ENCODE measurements at regions not wholly inside any gene's neighbourhood (a gene's known extent, or its start where the extent isn't known, plus 50 kb on each side); places are given as distances from the start of the nearest gene placed in this dataset.

DNA sequence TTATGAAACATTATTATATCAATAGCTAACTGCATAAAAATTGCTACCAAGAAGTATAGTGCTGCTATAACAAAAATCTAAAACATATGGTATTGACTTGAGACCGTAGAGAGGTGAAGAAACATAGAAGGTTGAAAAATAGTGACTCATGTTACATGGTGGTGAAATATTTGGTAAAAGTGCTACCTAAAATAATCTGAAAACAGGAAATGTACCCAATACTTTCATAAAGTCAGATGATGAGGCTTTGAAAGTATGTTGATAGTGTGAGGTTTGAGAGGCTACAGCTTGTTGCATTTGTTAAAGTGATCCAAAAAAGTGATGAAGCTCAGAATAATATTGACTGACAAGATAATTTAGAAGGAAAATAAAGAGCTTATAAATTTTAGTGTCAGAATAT, 718.7 kb upstream of the SLC8A1 start:
- peak in 1 of 2 donors; percentile 28 for DNase-seq (ENCODE audit: low read depth in 2 of 2)
- TF ChIP-seq, protein P1, sequence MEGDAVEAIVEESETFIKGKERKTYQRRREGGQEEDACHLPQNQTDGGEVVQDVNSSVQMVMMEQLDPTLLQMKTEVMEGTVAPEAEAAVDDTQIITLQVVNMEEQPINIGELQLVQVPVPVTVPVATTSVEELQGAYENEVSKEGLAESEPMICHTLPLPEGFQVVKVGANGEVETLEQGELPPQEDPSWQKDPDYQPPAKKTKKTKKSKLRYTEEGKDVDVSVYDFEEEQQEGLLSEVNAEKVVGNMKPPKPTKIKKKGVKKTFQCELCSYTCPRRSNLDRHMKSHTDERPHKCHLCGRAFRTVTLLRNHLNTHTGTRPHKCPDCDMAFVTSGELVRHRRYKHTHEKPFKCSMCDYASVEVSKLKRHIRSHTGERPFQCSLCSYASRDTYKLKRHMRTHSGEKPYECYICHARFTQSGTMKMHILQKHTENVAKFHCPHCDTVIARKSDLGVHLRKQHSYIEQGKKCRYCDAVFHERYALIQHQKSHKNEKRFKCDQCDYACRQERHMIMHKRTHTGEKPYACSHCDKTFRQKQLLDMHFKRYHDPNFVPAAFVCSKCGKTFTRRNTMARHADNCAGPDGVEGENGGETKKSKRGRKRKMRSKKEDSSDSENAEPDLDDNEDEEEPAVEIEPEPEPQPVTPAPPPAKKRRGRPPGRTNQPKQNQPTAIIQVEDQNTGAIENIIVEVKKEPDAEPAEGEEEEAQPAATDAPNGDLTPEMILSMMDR (IDR thresholded peaks at IDR 0.05; ENCODE audit: low read depth, low read length): no peak
- no peak overlapping the region for H3K4me3 ChIP-seq (replicated peaks in 1 of 2; ENCODE audit: low read depth in 2 of 2, low read length in 2 of 2)

DNA sequence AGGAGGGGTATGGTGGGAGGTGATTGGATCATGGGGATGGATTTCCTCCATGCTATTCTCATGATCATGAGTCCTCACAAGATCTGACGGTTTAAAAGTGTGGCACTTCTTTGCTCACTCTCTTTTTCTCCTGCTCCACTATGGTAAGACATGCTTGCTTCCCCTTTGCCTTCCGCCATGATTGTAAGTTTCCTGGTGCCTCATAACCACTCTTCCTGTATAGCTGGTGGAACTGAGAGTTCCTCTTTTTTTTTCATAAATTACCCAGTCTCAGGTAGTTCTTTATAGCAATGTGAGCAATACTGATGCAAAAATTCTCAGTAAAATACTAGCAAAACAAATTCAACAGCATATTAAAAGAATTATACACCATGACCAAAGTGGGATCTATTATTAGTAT, 728.5 kb upstream of the SLC8A1 start:
- TF ChIP-seq, protein P1 (IDR thresholded peaks at IDR 0.05; ENCODE audit: low read depth, low read length): no peak
- H3K4me3 ChIP-seq (replicated peaks in 1 of 2; ENCODE audit: low read depth in 2 of 2, low read length in 2 of 2): no peak overlapping the region

DNA sequence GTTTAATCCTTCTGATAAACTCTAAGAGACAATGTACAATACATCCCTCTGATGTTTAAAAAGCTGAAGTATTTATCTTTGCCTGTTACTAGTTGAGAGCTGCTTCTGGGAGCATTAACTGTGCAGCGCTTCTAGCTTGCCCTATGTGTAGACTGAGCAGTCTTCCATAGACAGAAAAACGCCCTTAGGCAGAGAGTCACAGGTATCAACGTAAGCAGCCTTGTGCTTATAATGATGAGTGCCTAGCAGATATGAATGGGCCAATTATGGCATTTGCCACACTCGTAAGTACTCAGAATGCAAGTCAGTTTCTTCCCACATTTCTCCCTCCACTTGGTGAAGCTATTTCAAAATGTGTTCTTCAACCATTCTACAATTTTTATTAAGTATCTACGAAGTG, 731.1 kb upstream of the SLC8A1 start:
- DNase-seq (ENCODE audit: low read depth in 2 of 2): no peak
- TF ChIP-seq, protein P1 (IDR thresholded peaks at IDR 0.05; ENCODE audit: low read depth, low read length): no peak
- H3K4me3 ChIP-seq (replicated peaks in 1 of 2; ENCODE audit: low read depth in 2 of 2, low read length in 2 of 2): no peak overlapping the region

More for the DNA sequence above, 728.5 kb upstream of the SLC8A1 start:
- DNase-seq (ENCODE audit: low read depth in 2 of 2): no peak

DNA sequence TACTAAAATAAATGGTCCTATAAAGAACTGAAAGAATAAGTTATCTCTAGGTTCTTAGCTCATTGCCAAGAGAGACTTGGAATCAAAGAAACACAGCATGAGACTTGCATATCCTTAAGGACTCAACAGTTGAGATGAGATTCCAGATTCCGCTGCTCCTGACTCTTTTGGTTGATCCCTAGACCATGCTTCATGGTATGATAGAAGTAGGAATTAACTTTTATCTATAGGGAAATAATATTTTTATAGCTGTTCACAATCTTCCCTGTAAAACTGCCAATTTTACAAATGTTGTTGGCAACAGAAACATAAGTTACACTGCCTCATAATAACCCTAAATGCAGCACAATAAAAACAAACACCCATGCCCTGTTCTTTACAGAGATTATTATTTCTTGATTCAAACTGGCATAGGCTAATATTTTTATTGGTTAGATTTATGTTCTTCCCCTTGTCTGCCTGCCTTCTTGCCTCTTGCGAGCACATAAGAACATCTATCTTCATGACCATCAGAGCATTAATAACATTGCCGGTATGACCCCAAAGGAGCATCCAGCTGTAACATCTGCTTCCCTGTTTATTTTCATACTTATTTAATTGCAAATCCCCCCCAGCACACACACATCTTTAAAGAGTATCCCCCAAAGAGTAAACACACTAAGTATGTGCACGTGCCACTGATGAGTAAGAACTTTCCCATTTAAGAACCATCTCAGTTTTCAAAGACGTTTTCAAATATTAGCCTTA, 735.7 kb upstream of the SLC8A1 start:
- DNase-seq (ENCODE audit: low read depth in 2 of 2): no peak
- H3K4me3 ChIP-seq (replicated peaks in 1 of 2; ENCODE audit: low read depth in 2 of 2, low read length in 2 of 2): no peak overlapping the region
- TF ChIP-seq, protein P1 (IDR thresholded peaks at IDR 0.05; ENCODE audit: low read depth, low read length): no peak

DNA sequence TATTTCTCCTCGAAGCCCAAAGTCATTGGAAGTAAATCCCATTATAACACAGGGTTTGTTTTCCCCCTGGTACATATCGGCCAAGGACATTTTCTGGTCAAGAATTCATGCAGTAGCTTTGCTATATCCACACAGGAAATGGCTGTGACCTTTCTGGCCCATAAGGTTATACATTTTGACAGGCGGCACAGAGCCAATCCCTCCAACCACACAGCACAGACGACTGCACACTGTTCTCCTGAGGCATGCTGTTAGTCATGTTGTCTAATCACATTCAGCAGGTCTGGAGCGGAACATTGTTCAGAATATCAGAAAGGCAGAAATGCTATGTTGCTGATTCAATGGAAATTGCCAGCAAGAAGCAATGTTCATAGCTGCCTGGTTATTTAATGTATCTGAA, 742.3 kb upstream of the SLC8A1 start:
- TF ChIP-seq, protein P1 (IDR thresholded peaks at IDR 0.05; ENCODE audit: low read depth, low read length): no peak
- no peak overlapping the region for H3K4me3 ChIP-seq (replicated peaks in 1 of 2; ENCODE audit: low read depth in 2 of 2, low read length in 2 of 2)
- peak; percentile 61 to 77 for DNase-seq (ENCODE audit: low read depth in 2 of 2)

DNA sequence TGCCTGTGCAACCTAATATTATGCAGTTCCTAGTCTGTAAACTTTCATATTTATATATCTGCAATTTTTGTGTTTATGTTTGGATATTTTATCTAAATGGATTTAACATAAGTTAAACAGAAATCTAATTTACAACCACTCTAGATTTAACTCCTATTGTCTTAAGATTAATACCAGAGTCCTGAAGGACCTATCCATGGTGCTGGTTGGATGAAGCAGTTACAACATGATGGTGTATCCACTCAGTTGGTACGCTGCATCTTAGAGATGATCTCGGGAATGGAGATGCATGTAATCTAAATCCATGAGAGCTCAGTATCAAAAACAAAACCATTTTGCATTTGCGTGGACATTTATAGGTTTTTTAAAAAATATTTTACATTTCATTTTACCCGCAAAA, 745.9 kb upstream of the SLC8A1 start:
- no peak overlapping the region for H3K4me3 ChIP-seq (replicated peaks in 1 of 2; ENCODE audit: low read depth in 2 of 2, low read length in 2 of 2)
- peak; percentile 1 to 29 for DNase-seq (ENCODE audit: low read depth in 2 of 2)
- TF ChIP-seq, protein P1 (IDR thresholded peaks at IDR 0.05; ENCODE audit: low read depth, low read length): no peak

DNA sequence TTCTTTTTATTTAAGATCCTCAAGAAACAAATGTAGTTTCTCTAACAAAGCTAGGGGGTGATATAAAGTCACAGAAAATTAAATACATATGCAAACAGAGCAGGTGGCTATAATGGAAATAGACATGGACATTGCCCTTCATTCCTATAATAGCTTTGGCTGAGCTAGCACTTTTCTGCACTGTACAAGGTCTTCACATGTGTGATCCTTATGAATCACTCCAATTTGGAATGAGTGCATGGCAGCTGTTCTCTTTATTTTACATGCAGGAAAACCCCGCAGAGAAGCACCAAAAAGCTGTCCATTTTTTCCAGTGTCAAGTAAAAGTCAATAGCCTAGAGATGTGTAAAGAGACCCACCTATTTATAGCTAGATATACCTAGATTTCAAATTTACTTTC, 747.4 kb upstream of the SLC8A1 start:
- H3K4me3 ChIP-seq (replicated peaks in 1 of 2; ENCODE audit: low read depth in 2 of 2, low read length in 2 of 2): no peak overlapping the region
- TF ChIP-seq, protein P1 (IDR thresholded peaks at IDR 0.05; ENCODE audit: low read depth, low read length): no peak
- DNase-seq (ENCODE audit: low read depth in 2 of 2): no peak

Data from cardiac fibroblast (primary cell).